ENCODE measurements at regions not wholly inside any gene's neighbourhood (a gene's known extent, or its start where the extent isn't known, plus 50 kb on each side); places are given as distances from the start of the nearest gene placed in this dataset.
"Not testable (repeated sequence)": the region's sequence is repeated elsewhere in the genome, so short reads cannot be mapped to it uniquely, and the experiment has no call there.

GRCh38 chr9:104345061-104345460 is 159.0 kb upstream of the OR13F1 start:
- peaks cover 13% of the 10 kb centered on the region for H3K9me3 Mint-ChIP-seq
- H3K4me1 Mint-ChIP-seq (ENCODE audit: low read depth) = no peaks in the 10 kb centered on the region
- H3K36me3 Mint-ChIP-seq (ENCODE audit: low read depth) = no peaks in the 10 kb centered on the region
- H3K27me3 Mint-ChIP-seq (ENCODE audit: insufficient read depth) = no peaks in the 10 kb centered on the region
- TF ChIP-seq CTCF (IDR thresholded peaks at IDR 0.05) = no peak
- no peak overlapping the region for H3K27ac Mint-ChIP-seq
- DNase-seq = no peak
- H3K4me3 Mint-ChIP-seq = no peak overlapping the region

GRCh38 chr9:104350541-104350940 is 153.5 kb upstream of the OR13F1 start:
- TF ChIP-seq CTCF (IDR thresholded peaks at IDR 0.05) = no peak
- H3K36me3 Mint-ChIP-seq (ENCODE audit: low read depth) = no peaks in the 10 kb centered on the region
- H3K27ac Mint-ChIP-seq = no peak overlapping the region
- no peak overlapping the region for H3K4me3 Mint-ChIP-seq
- no peaks in the 10 kb centered on the region for H3K4me1 Mint-ChIP-seq (ENCODE audit: low read depth)
- peaks cover 16% of the 10 kb centered on the region for H3K9me3 Mint-ChIP-seq
- no peak for DNase-seq
- no peaks in the 10 kb centered on the region for H3K27me3 Mint-ChIP-seq (ENCODE audit: insufficient read depth)

- H3K9me3 Mint-ChIP-seq = peaks cover 16% of the 10 kb centered on the region
- H3K4me3 Mint-ChIP-seq = no peak overlapping the region
- H3K27me3 Mint-ChIP-seq (ENCODE audit: insufficient read depth) = no peaks in the 10 kb centered on the region
- H3K27ac Mint-ChIP-seq = no peak overlapping the region
- no peaks in the 10 kb centered on the region for H3K4me1 Mint-ChIP-seq (ENCODE audit: low read depth)
- DNase-seq = no peak
- TF ChIP-seq CTCF (IDR thresholded peaks at IDR 0.05) = no peak
- H3K36me3 Mint-ChIP-seq (ENCODE audit: low read depth) = no peaks in the 10 kb centered on the region
Measured at GRCh38 chr9:104351726-104352125, 152.3 kb upstream of the OR13F1 start.

GRCh38 chr9:104361207-104361606 is 142.9 kb upstream of the OR13F1 start:
- TF ChIP-seq CTCF (IDR thresholded peaks at IDR 0.05) = no peak
- Mint-ChIP-seq H3K36me3 (ENCODE audit: low read depth) (peaks cover 4% of the 10 kb centered on the region; the same call in 1 of the 2 replicates), H3K4me3 (no peak overlapping the region), H3K9me3 (peaks cover 36% of the 10 kb centered on the region), H3K4me1 (ENCODE audit: low read depth) (no peaks in the 10 kb centered on the region), H3K27ac (no peak overlapping the region), H3K27me3 (ENCODE audit: insufficient read depth) (no peaks in the 10 kb centered on the region)
- DNase-seq = no peak

GRCh38 chr9:104362912-104363472 is 141.1 kb upstream of the OR13F1 start:
- DNase-seq = no peak
- H3K4me1 Mint-ChIP-seq (ENCODE audit: low read depth) = no peaks in the 10 kb centered on the region
- H3K27ac Mint-ChIP-seq = no peak overlapping the region
- no peak for TF ChIP-seq CTCF (IDR thresholded peaks at IDR 0.05)
- peaks cover 4% of the 10 kb centered on the region; the same call in 1 of the 2 replicates for H3K36me3 Mint-ChIP-seq (ENCODE audit: low read depth)
- peaks cover 34% of the 10 kb centered on the region for H3K9me3 Mint-ChIP-seq
- no peaks in the 10 kb centered on the region for H3K27me3 Mint-ChIP-seq (ENCODE audit: insufficient read depth)
- H3K4me3 Mint-ChIP-seq = no peak overlapping the region

GRCh38 chr9:104367507-104367906 is 136.6 kb upstream of the OR13F1 start:
- H3K27ac Mint-ChIP-seq = no peak overlapping the region
- H3K27me3 Mint-ChIP-seq (ENCODE audit: insufficient read depth) = no peaks in the 10 kb centered on the region; the same call in 1 of the 2 replicates
- no peak overlapping the region for H3K4me3 Mint-ChIP-seq
- H3K4me1 Mint-ChIP-seq (ENCODE audit: low read depth) = no peaks in the 10 kb centered on the region
- DNase-seq = no peak
- peaks cover 28% of the 10 kb centered on the region for H3K9me3 Mint-ChIP-seq
- TF ChIP-seq CTCF (IDR thresholded peaks at IDR 0.05) = no peak
- no peaks in the 10 kb centered on the region for H3K36me3 Mint-ChIP-seq (ENCODE audit: low read depth)

- not testable (repeated sequence) for H3K27ac Mint-ChIP-seq; H3K36me3 Mint-ChIP-seq (ENCODE audit: low read depth); DNase-seq; H3K4me1 Mint-ChIP-seq (ENCODE audit: low read depth); H3K27me3 Mint-ChIP-seq (ENCODE audit: insufficient read depth); H3K4me3 Mint-ChIP-seq
- H3K9me3 Mint-ChIP-seq = peaks cover 33% of the 10 kb centered on the region
Measured at GRCh38 chr9:104368318-104368717, 135.7 kb upstream of the OR13F1 start.
